KOPT-K1 (cell line): ENCODE measurements at regions not wholly inside any gene's neighbourhood (a gene's known extent, or its start where the extent isn't known, plus 50 kb on each side); places are given as distances from the start of the nearest gene placed in this dataset.

ENCODE experiments used
- H3K27ac ChIP-seq: fragments of 200-600 bp; sonication (generic); 2 replicates; pipeline ENCODE4 v1.5.1; 2016; ENCODE audit warnings: antibody characterized with exemption, mild to moderate bottlenecking, low read depth, low read length; ENCODE audit not compliant: poor library complexity, severe bottlenecking
- H3K36me3 ChIP-seq: fragments of 200-600 bp; sonication (generic); 2 replicates; pipeline ENCODE4 v1.5.1; 2017; ENCODE audit warnings: antibody characterized with exemption, mild to moderate bottlenecking, low read length, moderate library complexity; ENCODE audit not compliant: insufficient read depth
- H3K9me3 ChIP-seq: fragments of 200-600 bp; sonication (generic); 2 replicates; pipeline ENCODE4 v1.5.1; 2017; ENCODE audit warnings: antibody characterized with exemption, low read length, mild to moderate bottlenecking; ENCODE audit not compliant: insufficient read depth, poor library complexity, severe bottlenecking

GRCh38 chr10:9654261-9654660 is 1363.4 kb upstream of the CELF2 start:
- Histone ChIP-seq H3K36me3 (no peaks in the 10 kb centered on the region), H3K9me3 (no peaks in the 10 kb centered on the region), H3K27ac (no peak overlapping the region)

GRCh38 chr10:9656386-9656785 is 1361.3 kb upstream of the CELF2 start:
- Histone ChIP-seq H3K36me3 (no peaks in the 10 kb centered on the region), H3K9me3 (no peaks in the 10 kb centered on the region), H3K27ac (no peak overlapping the region)

DNA sequence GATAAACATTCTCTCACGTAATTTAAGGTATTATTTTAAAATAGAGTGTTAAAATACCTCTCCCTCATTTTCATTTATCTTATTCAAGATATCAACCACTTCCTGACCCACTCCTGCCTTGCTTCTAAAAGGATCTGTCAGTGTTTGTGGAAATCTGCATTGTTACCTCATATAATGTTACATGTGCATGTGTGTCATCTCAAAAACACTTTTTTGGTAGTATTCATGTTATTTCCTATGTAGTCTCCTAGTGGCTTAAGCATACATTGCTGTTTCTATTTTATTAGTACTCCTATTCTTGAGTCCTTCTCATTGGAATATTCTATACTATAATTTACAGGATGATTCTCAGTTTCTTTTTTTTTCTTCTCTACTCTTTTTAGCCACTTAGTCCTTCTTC is 1360.7 kb upstream of the CELF2 start:
- no peaks in the 10 kb centered on the region for H3K36me3 ChIP-seq
- no peak overlapping the region for H3K27ac ChIP-seq
- no peaks in the 10 kb centered on the region for H3K9me3 ChIP-seq

DNA sequence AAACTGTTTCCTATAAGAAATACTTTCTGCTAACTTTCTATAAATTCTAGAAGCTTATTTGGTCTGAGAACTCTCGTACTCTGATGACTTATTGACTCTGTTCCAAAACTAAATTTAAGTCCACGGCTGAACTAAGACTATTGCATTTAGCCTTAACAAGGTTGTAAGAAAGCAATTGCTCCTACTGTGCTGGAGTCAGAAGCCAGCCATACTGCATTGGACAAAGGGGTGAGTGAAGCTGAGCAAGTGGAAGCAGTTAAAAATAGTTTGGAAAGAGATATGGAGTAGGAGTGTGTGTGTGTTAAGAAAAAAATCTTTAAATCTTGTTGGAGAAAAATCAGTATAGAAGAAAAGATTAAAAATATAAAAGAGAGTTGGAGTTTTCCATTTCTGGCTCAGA is 1360.1 kb upstream of the CELF2 start:
- Histone ChIP-seq H3K36me3 (no peaks in the 10 kb centered on the region), H3K27ac (no peak overlapping the region), H3K9me3 (no peaks in the 10 kb centered on the region)

DNA sequence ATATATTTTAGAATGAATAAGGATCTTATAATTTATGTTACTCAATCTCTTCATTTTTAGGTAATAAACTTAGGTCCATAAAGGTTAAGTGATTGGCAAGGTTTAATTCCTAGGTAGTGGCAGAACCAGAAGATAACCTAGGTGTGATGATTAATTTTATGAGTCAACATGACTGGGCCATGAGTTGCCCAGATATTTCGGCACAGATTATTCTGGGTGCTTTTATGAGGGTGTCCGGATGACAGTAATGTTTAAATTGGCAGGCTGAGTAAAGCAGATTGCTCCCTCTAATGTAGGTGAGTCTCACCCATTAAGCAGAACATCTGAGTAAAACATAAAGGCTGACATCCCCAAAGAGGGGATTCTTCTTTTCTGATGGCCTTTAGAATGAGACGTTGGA is 1349.3 kb upstream of the CELF2 start:
- H3K27ac ChIP-seq: no peak overlapping the region
- H3K9me3 ChIP-seq: no peaks in the 10 kb centered on the region
- no peaks in the 10 kb centered on the region for H3K36me3 ChIP-seq

DNA sequence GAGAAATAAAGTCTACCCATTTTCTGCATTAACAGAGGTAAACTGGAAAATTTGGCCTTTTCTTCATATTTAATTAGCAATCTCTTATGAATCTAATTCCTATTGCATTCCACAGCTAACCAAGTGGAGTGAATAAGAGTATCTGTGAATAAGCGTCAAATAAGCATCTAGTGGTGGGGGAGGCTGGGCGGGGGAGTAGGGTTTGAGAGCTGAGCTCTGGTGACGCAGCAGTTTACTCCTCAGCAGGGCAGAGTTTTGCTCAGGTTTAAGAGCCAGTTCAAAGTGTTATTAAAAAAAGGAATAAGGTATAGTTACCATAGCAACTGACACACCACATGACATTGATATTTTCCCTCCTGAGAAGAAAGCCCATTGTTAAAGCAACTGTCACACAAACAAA is 1346.8 kb upstream of the CELF2 start:
- Histone ChIP-seq H3K27ac (no peak overlapping the region), H3K36me3 (no peaks in the 10 kb centered on the region), H3K9me3 (no peaks in the 10 kb centered on the region)

DNA sequence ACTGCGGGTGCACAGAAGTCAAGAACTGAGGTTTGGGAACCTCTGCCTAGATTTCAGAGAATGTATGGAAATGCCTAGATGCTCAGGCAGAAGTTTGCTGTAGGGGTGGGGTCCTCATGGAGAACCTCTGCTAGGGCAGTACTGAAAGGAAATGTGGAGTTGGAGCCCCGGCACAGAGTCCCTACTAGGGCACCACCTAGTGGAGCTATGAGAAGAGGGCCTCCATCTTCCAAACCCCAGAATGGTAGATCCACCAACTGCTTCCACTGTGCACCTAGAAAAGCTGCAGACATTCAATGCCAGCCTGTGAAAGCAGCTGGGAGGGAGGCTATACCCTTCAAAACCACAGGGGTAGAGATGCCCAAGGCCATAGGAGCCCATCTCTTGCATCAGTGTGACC is 1336.0 kb upstream of the CELF2 start:
- peaks cover 13% of the 10 kb centered on the region for H3K9me3 ChIP-seq
- no peak overlapping the region for H3K27ac ChIP-seq
- H3K36me3 ChIP-seq: no peaks in the 10 kb centered on the region

- peaks cover 13% of the 10 kb centered on the region for H3K9me3 ChIP-seq
- no peak overlapping the region for H3K27ac ChIP-seq
- no peaks in the 10 kb centered on the region for H3K36me3 ChIP-seq
These were observed 1334.9 kb upstream of the CELF2 start for GRCh38 chr10:9682802-9683201.

DNA sequence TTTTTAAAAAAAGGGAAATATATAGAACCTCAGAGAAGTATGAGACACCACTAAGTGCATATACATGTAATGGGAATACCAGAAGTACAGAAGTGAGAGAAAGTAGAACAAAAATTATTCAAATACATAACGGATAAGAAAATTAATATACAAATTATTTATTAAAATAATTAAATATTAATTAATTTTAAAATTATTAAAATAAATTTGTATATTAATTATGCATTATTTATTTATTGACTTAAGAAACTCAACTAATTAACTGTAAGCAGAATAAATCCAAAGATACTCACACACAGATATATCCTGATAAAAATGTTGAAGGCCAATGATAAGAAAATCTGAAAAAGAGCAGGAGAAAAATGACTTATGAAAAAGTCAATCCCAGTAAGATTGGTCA is 1333.5 kb upstream of the CELF2 start:
- Histone ChIP-seq H3K9me3 (peaks cover 13% of the 10 kb centered on the region), H3K27ac (no peak overlapping the region), H3K36me3 (no peaks in the 10 kb centered on the region)

DNA sequence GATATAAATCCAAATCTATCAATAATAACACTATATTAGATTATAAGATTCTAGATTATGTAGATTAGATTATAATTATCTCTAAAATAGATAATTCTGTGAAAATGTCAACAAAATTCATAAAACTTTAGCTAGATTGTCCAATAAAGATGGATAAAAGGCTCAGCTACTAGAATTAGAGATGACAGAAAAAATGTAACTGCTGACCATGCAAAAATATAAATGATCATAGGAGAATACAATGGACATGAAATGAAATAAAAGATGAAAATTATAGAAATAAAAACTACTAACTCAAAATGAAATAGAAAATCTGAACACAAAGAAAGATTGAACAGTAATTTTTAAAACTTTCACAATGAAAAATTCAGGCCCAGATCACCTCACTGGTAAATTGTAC is 1332.1 kb upstream of the CELF2 start:
- no peaks in the 10 kb centered on the region for H3K36me3 ChIP-seq
- H3K27ac ChIP-seq: no peak overlapping the region
- peaks cover 8% of the 10 kb centered on the region for H3K9me3 ChIP-seq

DNA sequence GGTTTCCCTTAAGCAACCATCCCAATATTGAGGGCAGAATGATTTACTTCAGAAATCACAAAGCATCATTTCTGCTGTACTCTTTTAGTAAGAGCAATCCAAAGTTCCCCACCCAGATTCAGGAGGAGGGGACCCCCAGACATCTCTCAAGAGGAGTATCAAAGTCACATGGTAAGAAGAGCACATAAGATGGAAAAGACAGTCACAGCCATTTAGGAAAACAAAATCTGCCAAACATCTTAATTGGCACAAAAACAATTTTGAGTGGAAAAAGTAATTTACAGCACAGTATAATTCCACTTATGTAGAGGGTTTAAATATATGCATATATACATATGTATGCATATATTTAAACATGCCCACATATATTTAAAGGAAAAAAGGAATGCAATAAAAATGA is 1329.0 kb upstream of the CELF2 start:
- H3K9me3 ChIP-seq: no peaks in the 10 kb centered on the region
- H3K36me3 ChIP-seq: no peaks in the 10 kb centered on the region
- no peak overlapping the region for H3K27ac ChIP-seq

DNA sequence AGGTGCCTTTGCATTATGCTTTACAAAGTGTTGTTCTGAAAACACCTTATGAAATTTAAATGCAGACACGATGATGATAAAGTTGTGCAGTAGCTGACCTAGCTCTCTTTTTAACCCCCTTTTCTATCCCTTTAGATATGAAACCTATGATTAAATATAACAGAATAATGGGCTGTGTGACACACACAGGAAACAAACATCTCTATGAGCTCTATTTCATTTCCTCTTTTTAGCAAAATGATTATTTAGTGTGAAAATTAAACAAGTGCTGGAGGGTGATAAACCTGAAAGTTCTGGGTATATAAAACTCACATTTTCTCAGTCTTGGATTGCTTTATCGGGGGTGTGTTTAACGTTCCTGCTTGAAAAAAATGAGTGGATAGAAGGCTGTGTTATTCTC is 1310.5 kb upstream of the CELF2 start:
- H3K27ac ChIP-seq: no peak overlapping the region
- H3K9me3 ChIP-seq: peaks cover 4% of the 10 kb centered on the region
- no peaks in the 10 kb centered on the region for H3K36me3 ChIP-seq

GRCh38 chr10:9709849-9710248 is 1307.8 kb upstream of the CELF2 start:
- no peaks in the 10 kb centered on the region for H3K36me3 ChIP-seq
- peaks cover 6% of the 10 kb centered on the region for H3K9me3 ChIP-seq
- no peak overlapping the region for H3K27ac ChIP-seq

GRCh38 chr10:9712393-9712792 is 1305.3 kb upstream of the CELF2 start:
- Histone ChIP-seq H3K9me3 (peaks cover 6% of the 10 kb centered on the region), H3K27ac (no peak overlapping the region)

DNA sequence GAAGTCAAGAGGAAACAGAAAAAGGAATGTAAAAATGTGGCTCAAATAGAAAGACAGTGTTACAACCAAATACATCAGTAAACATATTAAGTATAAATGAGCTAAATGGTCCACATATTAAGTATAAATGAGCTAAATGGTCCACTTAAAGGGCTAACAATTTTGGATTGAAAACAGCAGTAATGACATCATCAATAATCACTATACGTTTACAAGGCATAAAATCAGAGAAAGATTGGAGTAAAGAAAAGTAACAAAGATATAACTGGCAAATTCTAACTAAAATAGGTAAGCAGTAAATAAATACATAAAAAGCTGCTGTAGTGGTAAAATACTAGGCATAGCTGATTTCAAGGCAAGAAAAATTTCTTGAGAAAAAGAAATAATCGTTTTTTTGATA is 1298.4 kb upstream of the CELF2 start:
- Histone ChIP-seq H3K27ac (no peak overlapping the region), H3K9me3 (no peaks in the 10 kb centered on the region), H3K36me3 (no peaks in the 10 kb centered on the region)

More at GRCh38 chr10:9712393-9712792, 1305.3 kb upstream of the CELF2 start:
- H3K36me3 ChIP-seq: no peaks in the 10 kb centered on the region

DNA sequence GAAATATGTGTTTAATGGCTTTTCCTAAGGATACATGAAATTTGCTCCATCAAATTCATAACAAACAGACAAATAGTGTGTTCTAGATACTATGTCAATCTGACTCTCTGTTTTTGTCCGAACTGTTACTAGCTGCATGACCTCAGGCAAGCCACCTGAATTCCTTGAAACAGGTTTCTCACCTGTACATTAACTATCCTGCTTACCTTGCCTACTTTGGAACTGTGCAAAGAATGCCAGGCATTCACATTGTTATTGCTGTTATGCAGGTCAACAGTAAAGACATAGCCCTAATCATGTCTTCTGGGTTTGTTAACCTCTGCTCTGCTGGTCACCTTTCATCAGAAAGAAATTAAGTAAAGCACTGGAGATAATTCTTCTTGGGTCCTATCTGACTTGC is 1283.9 kb upstream of the CELF2 start:
- H3K27ac ChIP-seq: no peak overlapping the region
- H3K9me3 ChIP-seq: no peaks in the 10 kb centered on the region
- no peaks in the 10 kb centered on the region for H3K36me3 ChIP-seq

DNA sequence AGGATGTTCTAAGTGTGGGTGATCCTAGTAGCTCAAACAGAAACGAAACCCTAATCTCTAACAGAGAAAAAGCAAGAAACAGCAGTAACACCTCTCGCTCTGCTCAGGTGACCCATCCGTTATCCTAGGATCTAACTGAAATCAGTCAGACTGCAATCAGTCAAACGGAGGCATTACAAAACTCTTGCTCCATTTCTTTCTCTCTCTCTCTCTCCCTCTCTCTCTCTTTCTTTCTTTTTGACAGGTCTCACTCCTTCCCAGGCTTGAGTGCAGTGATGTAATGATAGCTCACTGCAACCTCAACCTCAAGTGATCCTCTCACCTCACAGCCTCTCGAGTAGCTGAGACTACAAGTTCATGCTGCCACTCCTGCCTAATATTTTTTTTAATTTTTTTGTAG is 1283.5 kb upstream of the CELF2 start:
- Histone ChIP-seq H3K36me3 (no peaks in the 10 kb centered on the region), H3K27ac (no peak overlapping the region), H3K9me3 (no peaks in the 10 kb centered on the region)
